SK-N-SH (cell line): ENCODE measurements at regions not wholly inside any gene's neighbourhood (a gene's known extent, or its start where the extent isn't known, plus 50 kb on each side); places are given as distances from the start of the nearest gene placed in this dataset.

ENCODE experiments used
- CTCF ChIA-PET: fragments of 300-600, 350-600 bp; formaldehyde crosslinking; extraction: SDS; loops from one replicate; lab custom pipeline; 2021; lab: Yijun Ruan, JAX
- POLR2A ChIA-PET: fragments of 350-600 bp; sonication (Branson Sonifier 250); formaldehyde crosslinking; extraction: SDS; loops from one replicate; lab custom pipeline; 2020; ENCODE audit warnings: antibody characterized with exemption, inconsistent platforms; lab: Yijun Ruan, JAX
- DNase-seq: peaks from one replicate; pipeline ENCODE4 v3.0.0; 2012
- H2AFZ ChIP-seq: fragments of 200-600 bp; sonication (generic); 2 replicates; pipeline ENCODE4 v1.8.1; 2016; ENCODE audit warnings: antibody characterized with exemption, mild to moderate bottlenecking, low read depth
- H3F3A ChIP-seq: fragments of 200-600 bp; sonication (generic); replicated peaks from 2 replicates; pipeline ENCODE3; 2016; ENCODE audit warnings: antibody characterized with exemption, mild to moderate bottlenecking; ENCODE audit not compliant: insufficient read depth
- H3K27ac ChIP-seq, 2 experiments: fragments of 200-500 bp in 1 of 2; fragments of 200-600 bp in 1 of 2; sonication (Bioruptor generic) in 1 of 2; sonication (generic), shearing (Covaris generic) in 1 of 2; 2 replicates each; pipeline versions ENCODE4 v1.5.1 to v1.6.1; 2014 to 2016; ENCODE audit warnings: low read depth in 2 of 2, inconsistent platforms in 1 of 2, low read length in 1 of 2, mild to moderate bottlenecking in 1 of 2, mixed read lengths in 1 of 2
- H3K27me3 ChIP-seq: fragments of 200-600 bp; sonication (generic), shearing (Covaris generic); 2 replicates; pipeline ENCODE4 v1.6.1; 2016; ENCODE audit warnings: mixed run types; ENCODE audit not compliant: insufficient read depth
- H3K36me3 ChIP-seq, 2 experiments: fragments of 200-500 bp in 1 of 2; fragments of 200-600 bp in 1 of 2; sonication (Bioruptor generic) in 1 of 2; sonication (generic) in 1 of 2; replicated peaks in 1 of 2; 2 replicates each; pipeline versions ENCODE3 to v1.5.1; 2014 to 2016; ENCODE audit warnings: low read length in 1 of 2, mild to moderate bottlenecking in 1 of 2; ENCODE audit not compliant: insufficient read depth in 2 of 2, control insufficient read depth in 1 of 2
- H3K4me1 ChIP-seq, 2 experiments: fragments of 200-500 bp in 1 of 2; fragments of 200-600 bp in 1 of 2; sonication (Bioruptor generic) in 1 of 2; sonication (generic), shearing (Covaris generic) in 1 of 2; 2 replicates each; pipeline versions ENCODE4 v1.5.1 to v1.6.1; 2014 to 2016; ENCODE audit warnings: low read depth in 1 of 2, low read length in 1 of 2, mixed run types in 1 of 2; ENCODE audit not compliant: insufficient read depth in 2 of 2, control insufficient read depth in 1 of 2
- H3K4me2 ChIP-seq: fragments of 200-600 bp; sonication (generic), shearing (Covaris generic); 2 replicates; pipeline ENCODE4 v1.6.1; 2017; ENCODE audit warnings: mixed run types
- H3K4me3 ChIP-seq, 2 experiments: fragments of 200-500 bp in 1 of 2; fragments of 200-600 bp in 1 of 2; sonication (Bioruptor generic) in 1 of 2; sonication (generic), shearing (Covaris generic) in 1 of 2; 2 replicates each; pipeline versions ENCODE4 v1.5.1 to v1.8.1; 2014 to 2016; ENCODE audit warnings: low read depth in 2 of 2, inconsistent platforms in 1 of 2, low read length in 1 of 2, mild to moderate bottlenecking in 1 of 2, mixed read lengths in 1 of 2, moderate library complexity in 1 of 2
- H3K79me2 ChIP-seq: fragments of 200-600 bp; sonication (generic); 2 replicates; pipeline ENCODE4 v1.8.1; 2017; ENCODE audit warnings: mild to moderate bottlenecking; ENCODE audit not compliant: insufficient read depth
- H3K9ac ChIP-seq: fragments of 200-600 bp; sonication (generic); 2 replicates; pipeline ENCODE4 v1.6.1; 2017; ENCODE audit warnings: mixed run types
- H3K9me2 ChIP-seq: fragments of 200-600 bp; sonication (generic); 2 replicates; pipeline ENCODE4 v1.6.1; 2017; ENCODE audit warnings: mixed run types
- H3K9me3 ChIP-seq: fragments of 200-600 bp; sonication (generic); 2 replicates; pipeline ENCODE4 v1.6.1; 2017; ENCODE audit warnings: mixed run types, mild to moderate bottlenecking, moderate library complexity
- H4K20me1 ChIP-seq: fragments of 200-600 bp; sonication (generic); 2 replicates; pipeline ENCODE4 v1.6.1; 2017; ENCODE audit warnings: mild to moderate bottlenecking, mixed run types; ENCODE audit not compliant: insufficient read depth
- EZH2phosphoT487 ChIP-seq: fragments of 200-600 bp; sonication (generic); IDR thresholded peaks from 2 replicates; pipeline ENCODE4 v1.6.1; 2017; ENCODE audit warnings: low read depth, mixed run types, mild to moderate bottlenecking, antibody characterized with exemption, moderate library complexity, borderline replicate concordance
- FOXJ3 ChIP-seq: sonication (generic); formaldehyde crosslinking; IDR thresholded peaks from 2 replicates; pipeline ENCODE4 v1.5.1; 2020; ENCODE audit warnings: mild to moderate bottlenecking, missing genetic modification reagents
- JUND ChIP-seq: IDR thresholded peaks from 2 replicates; pipeline ENCODE4 v1.4.0; 2012
- MEF2A ChIP-seq: IDR thresholded peaks from 2 replicates; pipeline ENCODE4 v1.4.0; 2012; ENCODE audit warnings: low read depth, borderline replicate concordance
- MXI1 ChIP-seq: IDR thresholded peaks from 2 replicates; pipeline ENCODE4 v1.6.1; 2012; ENCODE audit warnings: mild to moderate bottlenecking, low read depth, low read length, improper control_type of control experiment
- PBX3 ChIP-seq: IDR thresholded peaks from 2 replicates; pipeline ENCODE4; 2012
- POLR2AphosphoS5 ChIP-seq: IDR thresholded peaks from 2 replicates; pipeline ENCODE4 v1.6.1; 2012; ENCODE audit warnings: low read depth, low read length
- RAD21 ChIP-seq: IDR thresholded peaks from 2 replicates; pipeline ENCODE4 v1.6.1; 2012; ENCODE audit warnings: mild to moderate bottlenecking, low read length
- REST ChIP-seq: IDR thresholded peaks from 2 replicates; pipeline ENCODE4 v1.6.1; 2012; ENCODE audit warnings: mild to moderate bottlenecking, low read depth, low read length, moderate library complexity
- SMC3 ChIP-seq: IDR thresholded peaks from 2 replicates; pipeline ENCODE4 v1.6.1; 2012; ENCODE audit warnings: low read depth, low read length, improper control_type of control experiment
- TAF1 ChIP-seq: IDR thresholded peaks from 2 replicates; pipeline ENCODE4 v1.6.1; 2012; ENCODE audit warnings: low read depth, mild to moderate bottlenecking, low read length, moderate library complexity, borderline replicate concordance
- TCF12 ChIP-seq: IDR thresholded peaks from 2 replicates; pipeline ENCODE4 v1.4.0; 2012
- YY1 ChIP-seq: IDR thresholded peaks from 2 replicates; pipeline ENCODE4 v1.4.0; 2012; ENCODE audit warnings: low read depth, mild to moderate bottlenecking
- WGBS: methylation state at CpG from one replicate; pipeline ENCODE4 v1.1.6; 2017; ENCODE audit warnings: low lambda C conversion rate; 5-methylcytosine and 5-hydroxymethylcytosine counted together

- Histone ChIP-seq H3K27ac (no peak overlapping the region), H3K9ac (no peak overlapping the region), H3F3A (no peaks in the 10 kb centered on the region), H3K4me3 (no peak overlapping the region), H3K9me2 (no peaks in the 10 kb centered on the region), H3K79me2 (no peaks in the 10 kb centered on the region), H2AFZ (no peak overlapping the region), H3K4me1 (peaks cover 0 to 6% of the 10 kb centered on the region in 2 experiments; a peak in 1 of 4 replicates), H3K36me3 (no peaks in the 10 kb centered on the region), H3K27me3 (no peaks in the 10 kb centered on the region; the same call in none of the 2 replicates), H3K9me3 (no peaks in the 10 kb centered on the region), H4K20me1 (no peaks in the 10 kb centered on the region), H3K4me2 (no peak overlapping the region)
- DNase-seq: no peak
- CTCF ChIA-PET: interaction anchor here (0.8 to 2.1 kb wide), 6 partner anchors 9 to 293 kb away, joined by 3 to 5 read pairs (median 4); no protein-coding TSS in a partner anchor
- POLR2A ChIA-PET: no interaction called here
- TF ChIP-seq POLR2AphosphoS5: no peak
- TF ChIP-seq REST: no peak
- no peak for TF ChIP-seq TCF12
- TF ChIP-seq EZH2phosphoT487: no peak
- WGBS: 57% methylated on average over 4 of the region's 4 CpGs
These were observed 66.1 kb upstream of the ZBTB40 start for GRCh38 chr1:22385537-22385936.

GRCh38 chr1:22386774-22387173 is 64.9 kb upstream of the ZBTB40 start:
- Histone ChIP-seq H3K79me2 (no peaks in the 10 kb centered on the region), H3K36me3 (no peaks in the 10 kb centered on the region), H2AFZ (no peak overlapping the region), H3F3A (no peaks in the 10 kb centered on the region), H3K9ac (no peak overlapping the region), H4K20me1 (no peaks in the 10 kb centered on the region), H3K4me3 (no peak overlapping the region), H3K9me3 (no peaks in the 10 kb centered on the region), H3K4me2 (no peak overlapping the region), H3K4me1 (peaks cover 0 to 10% of the 10 kb centered on the region in 2 experiments; a peak in 1 of 4 replicates), H3K27me3 (no peaks in the 10 kb centered on the region; the same call in none of the 2 replicates), H3K27ac (no peak overlapping the region), H3K9me2 (no peaks in the 10 kb centered on the region)
- POLR2A ChIA-PET: no interaction called here
- WGBS: 47% methylated on average over 3 of the region's 3 CpGs
- no peak for TF ChIP-seq PBX3
- TF ChIP-seq MEF2A: no peak
- no peak for TF ChIP-seq JUND
- TF ChIP-seq EZH2phosphoT487: no peak
- no peak for TF ChIP-seq FOXJ3 (CRISPR knock-in tag)
- TF ChIP-seq MXI1: no peak
- no peak for TF ChIP-seq TAF1
- TF ChIP-seq YY1: no peak
- no peak for TF ChIP-seq SMC3
- TF ChIP-seq RAD21: no peak
- DNase-seq: no peak
- CTCF ChIA-PET: interaction anchor here (1.0 to 2.1 kb wide), 5 partner anchors 12 to 294 kb away, joined by 3 to 5 read pairs (median 4); no protein-coding TSS in a partner anchor
